CD4-positive, alpha-beta T cell treated with Interleukin-12 subunit alpha and Interleukin-12 subunit beta, for 1 hour (primary cell): ENCODE measurements at regions not wholly inside any gene's neighbourhood (a gene's known extent, or its start where the extent isn't known, plus 50 kb on each side); places are given as distances from the start of the nearest gene placed in this dataset.
"Not testable (repeated sequence)": the region's sequence is repeated elsewhere in the genome, so short reads cannot be mapped to it uniquely, and the experiment has no call there.

Experiments
- DNase-seq: peaks from one replicate; pipeline ENCODE4 v3.0.0-alpha.2; 2020

GRCh38 chr19:27844261-27844660 is 1368.7 kb downstream of the UQCRFS1 start:
- no peak for DNase-seq

GRCh38 chr19:27843861-27844260 is 1369.1 kb downstream of the UQCRFS1 start:
- DNase-seq: no peak

GRCh38 chr19:27833031-27833430 is 1379.9 kb downstream of the UQCRFS1 start:
- DNase-seq: no peak

GRCh38 chr19:27828829-27829228 is 1384.1 kb downstream of the UQCRFS1 start:
- DNase-seq: no peak

GRCh38 chr19:27824108-27824507 is 1388.8 kb downstream of the UQCRFS1 start:
- no peak for DNase-seq

GRCh38 chr19:27822336-27822735 is 1390.6 kb downstream of the UQCRFS1 start:
- no peak for DNase-seq

- DNase-seq: no peak
Measured at GRCh38 chr19:27821418-27822018, 1391.4 kb downstream of the UQCRFS1 start.

- no peak for DNase-seq
Measured at GRCh38 chr19:27815985-27816384, 1397.0 kb downstream of the UQCRFS1 start.

GRCh38 chr19:27814834-27815233 is 1398.1 kb downstream of the UQCRFS1 start:
- DNase-seq: not testable (repeated sequence)

GRCh38 chr19:27814274-27814673 is 1398.7 kb downstream of the UQCRFS1 start:
- not testable (repeated sequence) for DNase-seq

GRCh38 chr19:27806471-27807070 is 1406.4 kb downstream of the UQCRFS1 start:
- no peak for DNase-seq

GRCh38 chr19:27805848-27806247 is 1407.1 kb downstream of the UQCRFS1 start:
- no peak for DNase-seq

GRCh38 chr19:27802293-27802692 is 1410.7 kb downstream of the UQCRFS1 start:
- DNase-seq: not testable (repeated sequence)

- no peak for DNase-seq
Measured at GRCh38 chr19:27796540-27796939, 1416.4 kb downstream of the UQCRFS1 start.

GRCh38 chr19:27796073-27796472 is 1416.9 kb downstream of the UQCRFS1 start:
- DNase-seq: no peak

- DNase-seq: no peak
Measured at GRCh38 chr19:27795369-27795768, 1417.6 kb downstream of the UQCRFS1 start.

GRCh38 chr19:27794494-27795042 is 1418.4 kb downstream of the UQCRFS1 start:
- no peak for DNase-seq

GRCh38 chr19:27793644-27794493 is 1419.1 kb downstream of the UQCRFS1 start:
- peak; percentile 90 for DNase-seq

GRCh38 chr19:27793128-27793643 is 1419.8 kb downstream of the UQCRFS1 start:
- peak; percentile 73 for DNase-seq

- DNase-seq: no peak
Measured at GRCh38 chr19:27792576-27793127, 1420.3 kb downstream of the UQCRFS1 start.

- no peak for DNase-seq
Measured at GRCh38 chr19:27780367-27781075, 1432.4 kb downstream of the UQCRFS1 start.

- no peak for DNase-seq
Measured at GRCh38 chr19:27779954-27780353, 1433.0 kb downstream of the UQCRFS1 start.
